ENCODE measurements at regions not wholly inside any gene's neighbourhood (a gene's known extent, or its start where the extent isn't known, plus 50 kb on each side); places are given as distances from the start of the nearest gene placed in this dataset.

DNA sequence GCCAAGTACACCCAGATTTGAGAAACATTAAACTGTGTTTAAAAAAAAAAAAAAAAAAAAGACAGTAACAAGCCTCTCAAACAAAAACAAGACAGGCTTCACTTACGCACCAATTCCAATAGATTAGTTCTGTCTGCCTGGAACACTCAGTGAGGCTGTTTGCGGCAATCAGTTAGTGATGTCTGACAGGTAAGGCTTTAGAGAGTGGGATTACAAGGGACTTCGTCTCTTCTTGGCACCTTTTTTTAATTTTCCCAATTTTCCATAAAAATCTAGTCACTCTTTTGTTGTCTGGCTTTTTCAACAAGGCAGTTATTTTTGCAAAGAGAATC, 79.6 kb downstream of the NCOR2 start:
- no peak for TF ChIP-seq BHLHE40 (IDR thresholded peaks at IDR 0.05; ENCODE audit: low read depth, low read length)
- TF ChIP-seq, protein P1, sequence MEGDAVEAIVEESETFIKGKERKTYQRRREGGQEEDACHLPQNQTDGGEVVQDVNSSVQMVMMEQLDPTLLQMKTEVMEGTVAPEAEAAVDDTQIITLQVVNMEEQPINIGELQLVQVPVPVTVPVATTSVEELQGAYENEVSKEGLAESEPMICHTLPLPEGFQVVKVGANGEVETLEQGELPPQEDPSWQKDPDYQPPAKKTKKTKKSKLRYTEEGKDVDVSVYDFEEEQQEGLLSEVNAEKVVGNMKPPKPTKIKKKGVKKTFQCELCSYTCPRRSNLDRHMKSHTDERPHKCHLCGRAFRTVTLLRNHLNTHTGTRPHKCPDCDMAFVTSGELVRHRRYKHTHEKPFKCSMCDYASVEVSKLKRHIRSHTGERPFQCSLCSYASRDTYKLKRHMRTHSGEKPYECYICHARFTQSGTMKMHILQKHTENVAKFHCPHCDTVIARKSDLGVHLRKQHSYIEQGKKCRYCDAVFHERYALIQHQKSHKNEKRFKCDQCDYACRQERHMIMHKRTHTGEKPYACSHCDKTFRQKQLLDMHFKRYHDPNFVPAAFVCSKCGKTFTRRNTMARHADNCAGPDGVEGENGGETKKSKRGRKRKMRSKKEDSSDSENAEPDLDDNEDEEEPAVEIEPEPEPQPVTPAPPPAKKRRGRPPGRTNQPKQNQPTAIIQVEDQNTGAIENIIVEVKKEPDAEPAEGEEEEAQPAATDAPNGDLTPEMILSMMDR (conservative IDR thresholded peaks at IDR 0.05; ENCODE audit: low read depth, low read length) = no peak
- no peak for TF ChIP-seq POLR2A (IDR thresholded peaks at IDR 0.05; ENCODE audit: low read depth, low read length)
- no peak for TF ChIP-seq SMC3 (IDR thresholded peaks at IDR 0.05; ENCODE audit: low read depth, low read length)
- no peak for TF ChIP-seq RFX5 (IDR thresholded peaks at IDR 0.05; ENCODE audit: low read depth, low read length)
- TF ChIP-seq MXI1 (IDR thresholded peaks at IDR 0.05; ENCODE audit: borderline replicate concordance, low read depth, low read length) = no peak

All from IMR-90 (cell line).